ENCODE measurements at regions not wholly inside any gene's neighbourhood (a gene's known extent, or its start where the extent isn't known, plus 50 kb on each side); places are given as distances from the start of the nearest gene placed in this dataset.

GRCh38 chr3:99470841-99471240 is 167.6 kb upstream of the COL8A1 start:
- Histone ChIP-seq H3K36me3 (no peaks in the 10 kb centered on the region), H3K9me3 (no peaks in the 10 kb centered on the region), H3K4me1 (no peaks in the 10 kb centered on the region), H3K27me3 (no peaks in the 10 kb centered on the region), H3K27ac (no peak overlapping the region), H3K4me3 (no peak overlapping the region)
- DNase-seq: no peak
- TF ChIP-seq POLR2A (IDR thresholded peaks at IDR 0.05) (no peak), CTCF (IDR thresholded peaks at IDR 0.05) (no peak)

- DNase-seq: no peak
- no peak overlapping the region for H3K27ac ChIP-seq
- no peak overlapping the region for H3K4me3 ChIP-seq
- H3K27me3 ChIP-seq: no peaks in the 10 kb centered on the region
- no peaks in the 10 kb centered on the region for H3K36me3 ChIP-seq
- H3K9me3 ChIP-seq: no peaks in the 10 kb centered on the region
- no peaks in the 10 kb centered on the region for H3K4me1 ChIP-seq
- TF ChIP-seq CTCF (IDR thresholded peaks at IDR 0.05): no peak
- TF ChIP-seq POLR2A (IDR thresholded peaks at IDR 0.05): no peak
These were observed 169.5 kb upstream of the COL8A1 start for GRCh38 chr3:99468918-99469317.

GRCh38 chr3:99467420-99467819 is 171.0 kb upstream of the COL8A1 start:
- Histone ChIP-seq H3K27ac (no peak overlapping the region), H3K9me3 (no peaks in the 10 kb centered on the region), H3K27me3 (no peaks in the 10 kb centered on the region), H3K4me1 (no peaks in the 10 kb centered on the region), H3K4me3 (no peak overlapping the region), H3K36me3 (no peaks in the 10 kb centered on the region)
- no peak for DNase-seq
- no peak for TF ChIP-seq POLR2A (IDR thresholded peaks at IDR 0.05)
- TF ChIP-seq CTCF (IDR thresholded peaks at IDR 0.05): no peak

- Histone ChIP-seq H3K36me3 (no peaks in the 10 kb centered on the region), H3K27me3 (no peaks in the 10 kb centered on the region)
These were observed 172.1 kb upstream of the COL8A1 start for GRCh38 chr3:99466331-99466730.

GRCh38 chr3:99458013-99458412 is 180.4 kb upstream of the COL8A1 start:
- no peak overlapping the region for H3K4me3 ChIP-seq
- no peak for DNase-seq
- TF ChIP-seq CTCF (IDR thresholded peaks at IDR 0.05): no peak
- TF ChIP-seq POLR2A (IDR thresholded peaks at IDR 0.05): no peak
- H3K27ac ChIP-seq: no peak overlapping the region
- no peaks in the 10 kb centered on the region for H3K36me3 ChIP-seq
- no peaks in the 10 kb centered on the region for H3K27me3 ChIP-seq
- no peaks in the 10 kb centered on the region for H3K4me1 ChIP-seq
- H3K9me3 ChIP-seq: no peaks in the 10 kb centered on the region

More at GRCh38 chr3:99466331-99466730, 172.1 kb upstream of the COL8A1 start:
- no peaks in the 10 kb centered on the region for H3K4me1 ChIP-seq
- no peak overlapping the region for H3K4me3 ChIP-seq
- no peak overlapping the region for H3K27ac ChIP-seq
- TF ChIP-seq CTCF (IDR thresholded peaks at IDR 0.05) (no peak), POLR2A (IDR thresholded peaks at IDR 0.05) (no peak)
- DNase-seq: no peak
- no peaks in the 10 kb centered on the region for H3K9me3 ChIP-seq

- H3K27me3 ChIP-seq: no peaks in the 10 kb centered on the region
- DNase-seq: no peak
- no peaks in the 10 kb centered on the region for H3K9me3 ChIP-seq
- no peaks in the 10 kb centered on the region for H3K36me3 ChIP-seq
- H3K27ac ChIP-seq: no peak overlapping the region
- H3K4me1 ChIP-seq: no peaks in the 10 kb centered on the region
- no peak overlapping the region for H3K4me3 ChIP-seq
- TF ChIP-seq CTCF (IDR thresholded peaks at IDR 0.05): no peak
- TF ChIP-seq POLR2A (IDR thresholded peaks at IDR 0.05): no peak
These were observed 195.8 kb upstream of the COL8A1 start for GRCh38 chr3:99442599-99442998.

All from Peyer's patch (tissue), 4 donors.